A549 (cell line): ENCODE measurements at regions not wholly inside any gene's neighbourhood (a gene's known extent, or its start where the extent isn't known, plus 50 kb on each side); places are given as distances from the start of the nearest gene placed in this dataset.
A peak's percentile ranks its signal among the peaks of the same experiment; 100 is the strongest.

Experiments used
- BHLHE40 ChIP-seq: IDR thresholded peaks from 2 replicates; pipeline ENCODE4 v1.6.1; 2012; ENCODE audit warnings: low read depth, low read length, inconsistent platforms
- CTCF ChIP-seq: fragments of >200 bp; sonication (Bioruptor Twin); formaldehyde crosslinking; IDR thresholded peaks from 3 replicates; pipeline ENCODE4 v1.5.1; 2016
- EP300 ChIP-seq, 2 experiments: fragments of >200 bp; sonication (Bioruptor Twin); formaldehyde crosslinking; IDR thresholded peaks; 2 replicates in 1 of 2; 3 replicates in 1 of 2; pipeline ENCODE4 v1.6.1; 2016 to 2017
- GATA3 ChIP-seq: IDR thresholded peaks from 2 replicates; pipeline ENCODE4 v1.6.1; 2012; ENCODE audit warnings: borderline replicate concordance
- KDM5A ChIP-seq: fragments of 200-600 bp; sonication (generic); IDR thresholded peaks from 2 replicates; pipeline ENCODE4 v1.6.1; 2016; ENCODE audit warnings: antibody characterized with exemption, mild to moderate bottlenecking
- MAX ChIP-seq: IDR thresholded peaks from 2 replicates; pipeline ENCODE4 v1.6.1; 2012
- MAZ ChIP-seq: fragments of 150-350 bp; IDR thresholded peaks from 2 replicates; pipeline ENCODE4 v1.6.1; 2014; ENCODE audit warnings: antibody characterized with exemption, low read depth, low read length, borderline replicate concordance
- MYC ChIP-seq: IDR thresholded peaks from 2 replicates; pipeline ENCODE4 v1.6.1; 2012; ENCODE audit warnings: mild to moderate bottlenecking, inconsistent platforms, low read length, improper control_type of control experiment, borderline replicate concordance
- POLR2A ChIP-seq: IDR thresholded peaks from 2 replicates; pipeline ENCODE4 v1.6.1; 2012; ENCODE audit warnings: mild to moderate bottlenecking, low read length
- USF2 ChIP-seq: fragments of 450-650 bp; IDR thresholded peaks from 2 replicates; pipeline ENCODE4 v1.6.1; 2014; ENCODE audit warnings: antibody characterized with exemption

- TF ChIP-seq CTCF: peak; percentile 46
- no peak for TF ChIP-seq EP300 (IDR thresholded peaks at IDR 0.05)
- TF ChIP-seq USF2: no peak
- TF ChIP-seq BHLHE40: no peak
- TF ChIP-seq POLR2A: no peak
- TF ChIP-seq MAZ: no peak
- TF ChIP-seq KDM5A: no peak
- no peak for TF ChIP-seq GATA3
- TF ChIP-seq MAX: no peak
- no peak for TF ChIP-seq MYC
These were observed 121.0 kb upstream of the TEX13D start for GRCh38 chrX:124211312-124211942.
